Gastroesophageal sphincter (tissue), 4 donors: ENCODE measurements at regions not wholly inside any gene's neighbourhood (a gene's known extent, or its start where the extent isn't known, plus 50 kb on each side); places are given as distances from the start of the nearest gene placed in this dataset.
A peak's percentile ranks its signal among the peaks of the same experiment; 100 is the strongest.
"Not testable (repeated sequence)": the region's sequence is repeated elsewhere in the genome, so short reads cannot be mapped to it uniquely, and the experiment has no call there.

Experiments
- ATAC-seq: fragments of 150-250 bp; one replicate; pipeline ENCODE4 v1.9.1; 2016; ENCODE audit warnings: mild to moderate bottlenecking, moderate library complexity
- H3K27ac ChIP-seq, 4 donors: fragments of 200-600 bp; sonication (generic) in 3 of 4; 1 replicate in 3 of 4; 2 replicates in 1 of 4; pipeline ENCODE4 v1.5.1; 2016 to 2019
- H3K27me3 ChIP-seq: fragments of 200-600 bp; sonication (generic); one replicate; pipeline ENCODE4 v1.5.1; 2019
- H3K36me3 ChIP-seq, 2 donors: fragments of 200-600 bp; sonication (generic); one replicate each; pipeline ENCODE4 v1.5.1; 2019; ENCODE audit warnings: control low read depth in 1 of 2
- H3K4me1 ChIP-seq, 3 donors: fragments of 200-600 bp; sonication (generic); 1 replicate in 2 of 3; 2 replicates in 1 of 3; pipeline ENCODE4 v1.5.1; 2016 to 2019; ENCODE audit warnings: control low read depth in 2 of 3
- H3K4me3 ChIP-seq, 2 donors: fragments of 200-600 bp; sonication (generic); one replicate each; pipeline ENCODE4 v1.5.1; 2019; ENCODE audit warnings: mild to moderate bottlenecking in 1 of 2, moderate library complexity in 1 of 2
- H3K9me3 ChIP-seq, 3 donors: fragments of 200-600 bp; sonication (generic); one replicate each; pipeline ENCODE4 v1.5.1; 2017 to 2019; ENCODE audit warnings: control low read depth in 2 of 3
- CTCF ChIP-seq, 4 experiments: fragments of 200-600 bp in 2 of 4; fragments of 450-650 bp in 2 of 4; sonication (generic) in 1 of 4; IDR thresholded peaks; one replicate each; pipeline ENCODE4 v1.5.1; 2017 to 2019; ENCODE audit warnings: antibody characterized with exemption in 4 of 4, mild to moderate bottlenecking in 2 of 4, moderate library complexity in 2 of 4
- EP300 ChIP-seq: sonication (generic); formaldehyde crosslinking; IDR thresholded peaks from one replicate; pipeline ENCODE4 v1.6.1; 2017; ENCODE audit warnings: antibody characterized with exemption, mild to moderate bottlenecking
- POLR2A ChIP-seq, 2 donors: fragments of 450-650 bp; IDR thresholded peaks; one replicate each; pipeline ENCODE4 v1.6.1; 2017; ENCODE audit warnings: antibody characterized with exemption in 2 of 2, mild to moderate bottlenecking in 2 of 2, moderate library complexity in 1 of 2
- POLR2AphosphoS5 ChIP-seq: sonication (generic); formaldehyde crosslinking; IDR thresholded peaks from one replicate; pipeline ENCODE4 v1.6.1; 2017; ENCODE audit warnings: antibody characterized with exemption
- WGBS, 2 donors: methylation state at CpG; one replicate each; pipeline ENCODE4 v1.1.5; 2018; ENCODE audit warnings: low coverage in 1 of 2; 5-methylcytosine and 5-hydroxymethylcytosine counted together

DNA sequence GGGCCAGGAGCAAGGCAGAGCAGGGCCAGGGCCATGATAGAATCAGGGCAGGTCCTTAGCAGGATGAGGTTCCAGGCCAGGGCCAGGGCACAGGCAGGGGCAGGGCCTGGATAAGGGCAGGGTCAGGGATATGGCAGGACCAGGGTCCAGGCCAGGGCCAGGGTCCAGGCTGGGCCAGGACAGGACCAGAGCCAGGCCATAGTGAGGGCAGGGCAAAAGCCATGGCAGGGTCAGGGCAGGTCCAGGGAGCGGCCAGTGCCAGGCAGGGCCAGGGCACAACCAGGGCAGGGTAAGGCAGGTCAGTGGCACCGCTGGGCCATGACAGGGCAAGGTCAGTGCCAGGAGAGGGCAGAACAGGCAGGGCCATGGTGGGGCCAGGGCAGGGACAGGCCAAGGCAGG lies 152.2 kb downstream of the LIPI start:
- Histone ChIP-seq H3K9me3 (peaks cover 0 to 5% (median 0%) of the 10 kb centered on the region in 3 donors), H3K27me3 (no peaks in the 10 kb centered on the region), H3K4me1 (no peaks in the 10 kb centered on the region), H3K36me3 (no peaks in the 10 kb centered on the region), H3K27ac (no peak overlapping the region), H3K4me3 (no peak overlapping the region)
- no peak for TF ChIP-seq POLR2AphosphoS5
- TF ChIP-seq EP300 = no peak
- TF ChIP-seq POLR2A (IDR thresholded peaks at IDR 0.05) = no peak
- TF ChIP-seq CTCF (IDR thresholded peaks at IDR 0.05) = no peak
- WGBS, 2 donors = no CpG with 5 or more reads among the region's 2 CpGs
- ATAC-seq = peak; percentile 24

- not testable (repeated sequence) for H3K36me3 ChIP-seq, H3K4me1 ChIP-seq, ATAC-seq, H3K27ac ChIP-seq, H3K9me3 ChIP-seq, H3K27me3 ChIP-seq, H3K4me3 ChIP-seq
- WGBS, 2 donors = 80% methylated on average over 1 of the region's 10 CpGs
Observed at GRCh38 chr21:14057841-14058481, 152.8 kb downstream of the LIPI start.

- 100% methylated on average over 4 of the region's 4 CpGs; no CpG with 5 or more reads in 1 of the 2 donors for WGBS, 2 donors
- Histone ChIP-seq H3K27ac (no peak overlapping the region), H3K4me3 (no peak overlapping the region), H3K27me3 (no peaks in the 10 kb centered on the region), H3K9me3 (no peaks in the 10 kb centered on the region), H3K36me3 (no peaks in the 10 kb centered on the region), H3K4me1 (no peaks in the 10 kb centered on the region)
- no peak for ATAC-seq
- no peak for TF ChIP-seq POLR2AphosphoS5
- TF ChIP-seq EP300 = no peak
- no peak for TF ChIP-seq POLR2A (IDR thresholded peaks at IDR 0.05)
- no peak for TF ChIP-seq CTCF (IDR thresholded peaks at IDR 0.05)
Observed at GRCh38 chr21:14057313-14057712, 153.4 kb downstream of the LIPI start.

GRCh38 chr21:14056771-14057191 lies 154.0 kb downstream of the LIPI start:
- no peak overlapping the region for H3K27ac ChIP-seq
- no peaks in the 10 kb centered on the region for H3K9me3 ChIP-seq
- no peaks in the 10 kb centered on the region for H3K4me1 ChIP-seq
- 80 to 81% methylated on average over 1 to 5 of the region's 9 CpGs for WGBS, 2 donors
- no peaks in the 10 kb centered on the region for H3K36me3 ChIP-seq
- TF ChIP-seq POLR2A (IDR thresholded peaks at IDR 0.05) (no peak), POLR2AphosphoS5 (no peak), EP300 (no peak), CTCF (IDR thresholded peaks at IDR 0.05) (no peak)
- no peaks in the 10 kb centered on the region for H3K27me3 ChIP-seq
- H3K4me3 ChIP-seq = no peak overlapping the region
- ATAC-seq = no peak

DNA sequence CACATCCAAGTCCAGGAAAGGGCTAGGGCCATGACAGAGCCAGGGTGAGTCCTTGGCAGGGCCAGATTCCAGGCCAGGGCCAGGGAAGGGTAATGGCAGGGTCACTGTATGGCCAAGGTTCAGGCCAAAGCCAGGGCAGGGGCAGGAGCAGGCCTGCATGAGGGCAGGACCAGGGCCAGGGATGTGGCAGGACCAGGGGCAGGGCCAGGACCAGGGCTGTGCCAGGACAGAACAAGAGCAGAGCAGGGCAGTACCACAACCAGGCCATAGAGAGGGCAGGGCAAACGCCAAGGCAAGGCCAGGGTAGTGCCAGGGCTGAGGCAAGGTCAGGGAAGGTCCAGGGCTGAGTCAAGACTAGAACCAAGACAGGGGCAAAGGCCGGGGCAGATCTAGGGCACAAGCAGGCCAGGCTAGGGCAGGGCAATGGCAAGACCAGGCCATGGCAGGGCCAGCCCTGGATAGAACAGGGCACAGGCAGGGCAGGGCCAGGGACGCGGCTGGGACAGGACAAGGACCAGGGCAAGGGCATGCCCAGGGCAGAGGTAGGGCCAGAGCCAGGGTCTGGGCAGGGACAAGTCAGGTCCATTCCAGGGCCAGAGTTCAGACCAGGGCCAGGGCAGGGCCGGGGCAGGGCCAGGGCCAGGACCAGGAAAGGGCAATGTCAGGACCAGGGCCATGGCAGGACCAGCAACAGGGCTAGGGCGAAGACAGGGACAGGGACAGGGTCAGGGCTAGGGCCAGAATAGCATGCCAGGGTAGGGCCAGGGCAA lies 154.8 kb downstream of the LIPI start:
- H3K27me3 ChIP-seq, H3K4me3 ChIP-seq, H3K4me1 ChIP-seq, H3K36me3 ChIP-seq, H3K9me3 ChIP-seq, ATAC-seq, H3K27ac ChIP-seq: not testable (repeated sequence)
- WGBS, 2 donors = 67% methylated on average over 1 of the region's 6 CpGs; no CpG with 5 or more reads in 1 of the 2 donors

DNA sequence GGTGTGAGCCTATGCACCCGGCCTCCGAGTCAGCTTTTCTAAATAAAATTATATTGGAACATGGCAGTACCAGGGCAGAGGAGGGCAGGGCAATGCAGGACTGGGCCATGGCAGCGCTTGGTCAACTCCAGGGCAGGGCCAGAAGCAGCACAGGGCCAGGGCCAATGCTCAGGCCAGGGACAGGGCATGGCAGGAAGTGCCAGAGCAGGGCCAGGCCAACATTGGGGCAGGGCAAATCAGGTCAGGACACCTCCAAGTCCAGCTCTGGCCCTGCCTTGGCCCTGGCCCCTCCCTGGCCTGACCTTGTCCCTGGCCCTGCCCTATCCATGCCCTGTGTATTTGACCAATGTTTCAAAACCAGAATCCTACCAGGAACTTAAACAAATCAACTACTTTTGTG lies 156.1 kb downstream of the LIPI start:
- no peak for TF ChIP-seq POLR2AphosphoS5
- no peak for TF ChIP-seq EP300
- TF ChIP-seq CTCF (IDR thresholded peaks at IDR 0.05) = no peak
- TF ChIP-seq POLR2A (IDR thresholded peaks at IDR 0.05) = no peak
- 100% methylated on average over 2 of the region's 3 CpGs; no CpG with 5 or more reads in 1 of the 2 donors for WGBS, 2 donors
- Histone ChIP-seq H3K27ac (no peak overlapping the region), H3K4me3 (no peak overlapping the region), H3K27me3 (no peaks in the 10 kb centered on the region), H3K4me1 (no peaks in the 10 kb centered on the region), H3K36me3 (no peaks in the 10 kb centered on the region), H3K9me3 (no peaks in the 10 kb centered on the region)
- ATAC-seq = no peak
